Upper lobe of left lung (tissue), 4 donors: ENCODE measurements at regions not wholly inside any gene's neighbourhood (a gene's known extent, or its start where the extent isn't known, plus 50 kb on each side); places are given as distances from the start of the nearest gene placed in this dataset.
"Not testable (repeated sequence)": the region's sequence is repeated elsewhere in the genome, so short reads cannot be mapped to it uniquely, and the experiment has no call there.

Source experiments
- CTCF ChIP-seq, 6 experiments: fragments of 450-650 bp in 4 of 6; fragments of 200-600 bp in 2 of 6; sonication (generic) in 2 of 6; IDR thresholded peaks; one replicate each; pipeline ENCODE4 v1.5.1; 2016 to 2019; ENCODE audit warnings: antibody characterized with exemption in 6 of 6
- EP300 ChIP-seq, 4 donors: sonication (generic); formaldehyde crosslinking; IDR thresholded peaks; one replicate each; pipeline ENCODE4 v1.5.1; 2017; ENCODE audit warnings: antibody characterized with exemption in 4 of 4, control low read depth in 2 of 4
- POLR2A ChIP-seq, 4 donors: fragments of 450-650 bp; IDR thresholded peaks; one replicate each; pipeline ENCODE4 v1.5.1; 2016 to 2017; ENCODE audit warnings: antibody characterized with exemption in 4 of 4, mild to moderate bottlenecking in 2 of 4
- POLR2AphosphoS5 ChIP-seq, 2 donors: sonication (generic); formaldehyde crosslinking; IDR thresholded peaks; one replicate each; pipeline ENCODE4 v1.5.1; 2017; ENCODE audit warnings: antibody characterized with exemption in 2 of 2

- not testable (repeated sequence) for TF ChIP-seq POLR2A, CTCF, POLR2AphosphoS5, EP300 (IDR thresholded peaks at IDR 0.05)
Measured at GRCh38 chr12:34127379-34127778, 105.1 kb downstream of the ALG10 start.
